ENCODE measurements at regions not wholly inside any gene's neighbourhood (a gene's known extent, or its start where the extent isn't known, plus 50 kb on each side); places are given as distances from the start of the nearest gene placed in this dataset.

GRCh38 chr10:63773962-63774361, 252.8 kb downstream of the REEP3 start:
- H3K9me3 ChIP-seq: no peaks in the 10 kb centered on the region
- no peak for TF ChIP-seq POLR2A (IDR thresholded peaks at IDR 0.05)
- no peak for TF ChIP-seq CTCF (IDR thresholded peaks at IDR 0.05)
- H3K27me3 ChIP-seq: no peaks in the 10 kb centered on the region
- H3K4me1 ChIP-seq: no peaks in the 10 kb centered on the region
- intact Hi-C loops (cut with DNase I): no loop called here
- no peak overlapping the region for H3K27ac ChIP-seq
- H3K36me3 ChIP-seq (replicated peaks in 1 of 2; ENCODE audit: insufficient read depth in 1 of 2, low read depth in 2 of 2): no peaks in the 10 kb centered on the region
- WGBS, 2 donors: 35 to 44% methylated on average over 2 of the region's 2 CpGs
- H3K4me3 ChIP-seq: no peak overlapping the region
- DNase-seq (no peak), ATAC-seq (no peak)

- intact Hi-C loops (cut with DNase I): no loop called here
- DNase-seq (no peak), ATAC-seq (no peak)
- no peak overlapping the region for H3K27ac ChIP-seq
- no peaks in the 10 kb centered on the region for H3K27me3 ChIP-seq
- TF ChIP-seq CTCF (IDR thresholded peaks at IDR 0.05) (no peak), POLR2A (IDR thresholded peaks at IDR 0.05) (no peak)
- 61 to 75% methylated on average over 3 of the region's 3 CpGs for WGBS, 2 donors
- H3K4me1 ChIP-seq: no peaks in the 10 kb centered on the region
- H3K9me3 ChIP-seq: no peaks in the 10 kb centered on the region
- no peaks in the 10 kb centered on the region for H3K36me3 ChIP-seq (replicated peaks in 1 of 2; ENCODE audit: insufficient read depth in 1 of 2, low read depth in 2 of 2)
- H3K4me3 ChIP-seq: no peak overlapping the region
Observed at GRCh38 chr10:63780101-63780500, 258.9 kb downstream of the REEP3 start.

- DNase-seq (no peak), ATAC-seq (no peak)
- no peak overlapping the region for H3K27ac ChIP-seq
- H3K4me1 ChIP-seq: no peaks in the 10 kb centered on the region
- no peak for TF ChIP-seq CTCF (IDR thresholded peaks at IDR 0.05)
- no peak for TF ChIP-seq POLR2A (IDR thresholded peaks at IDR 0.05)
- H3K4me3 ChIP-seq: no peak overlapping the region
- no peaks in the 10 kb centered on the region for H3K27me3 ChIP-seq
- no peaks in the 10 kb centered on the region for H3K36me3 ChIP-seq (replicated peaks in 1 of 2; ENCODE audit: insufficient read depth in 1 of 2, low read depth in 2 of 2)
- intact Hi-C loops (cut with DNase I): no loop called here
- WGBS, 2 donors: 73 to 80% methylated on average over 3 of the region's 3 CpGs
- no peaks in the 10 kb centered on the region for H3K9me3 ChIP-seq
Observed at GRCh38 chr10:63781226-63781625, 260.0 kb downstream of the REEP3 start.

GRCh38 chr10:63783882-63784281, 262.7 kb downstream of the REEP3 start:
- ATAC-seq (no peak), DNase-seq (no peak)
- Histone ChIP-seq H3K36me3 (replicated peaks in 1 of 2; ENCODE audit: insufficient read depth in 1 of 2, low read depth in 2 of 2) (no peaks in the 10 kb centered on the region), H3K27me3 (no peaks in the 10 kb centered on the region), H3K4me1 (no peaks in the 10 kb centered on the region), H3K27ac (no peak overlapping the region), H3K9me3 (no peaks in the 10 kb centered on the region), H3K4me3 (no peak overlapping the region)
- intact Hi-C loops (cut with DNase I): no loop called here
- 67 to 92% methylated on average over 1 of the region's 1 CpG for WGBS, 2 donors
- TF ChIP-seq POLR2A (IDR thresholded peaks at IDR 0.05) (no peak), CTCF (IDR thresholded peaks at IDR 0.05) (no peak)

GRCh38 chr10:63788152-63788821, 267.1 kb downstream of the REEP3 start:
- no peaks in the 10 kb centered on the region for H3K27me3 ChIP-seq
- DNase-seq (peak in 3 of 4 donors; percentile 17 to 51 (median 22)), ATAC-seq (no peak)
- 80 to 82% methylated on average over 3 of the region's 3 CpGs for WGBS, 2 donors
- intact Hi-C loops (cut with DNase I): no loop called here
- H3K27ac ChIP-seq: no peak overlapping the region
- no peaks in the 10 kb centered on the region for H3K36me3 ChIP-seq (replicated peaks in 1 of 2; ENCODE audit: insufficient read depth in 1 of 2, low read depth in 2 of 2)
- H3K4me3 ChIP-seq: no peak overlapping the region
- no peaks in the 10 kb centered on the region for H3K4me1 ChIP-seq
- TF ChIP-seq POLR2A (IDR thresholded peaks at IDR 0.05): no peak
- no peak for TF ChIP-seq CTCF (IDR thresholded peaks at IDR 0.05)
- H3K9me3 ChIP-seq: no peaks in the 10 kb centered on the region

All from body of pancreas (tissue), 4 donors.